ENCODE measurements at regions not wholly inside any gene's neighbourhood (a gene's known extent, or its start where the extent isn't known, plus 50 kb on each side); places are given as distances from the start of the nearest gene placed in this dataset.

DNA sequence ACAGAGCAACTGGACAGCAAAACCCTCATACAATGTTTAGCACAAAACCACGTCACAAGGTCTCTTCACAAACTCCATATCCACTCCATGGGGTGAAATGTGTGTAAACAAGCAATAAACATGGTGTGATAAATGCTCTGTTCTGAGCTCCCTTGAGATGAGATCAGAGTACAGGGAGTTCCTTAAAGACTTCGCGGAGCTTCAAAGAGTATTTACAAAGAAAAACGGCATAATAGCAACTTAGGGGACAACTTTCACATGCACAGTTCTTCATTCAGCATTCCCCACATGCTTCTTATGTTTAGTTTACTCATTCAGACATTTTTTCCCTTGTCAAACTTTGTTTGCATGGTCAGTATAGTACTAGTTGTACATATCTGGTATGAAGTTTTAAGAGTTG, 52.5 kb upstream of the SUCLG2 start:
- TF ChIP-seq FOSL1 (IDR thresholded peaks at IDR 0.05; ENCODE audit: insufficient read depth, low read depth, low read length) (no peak), POLR2AphosphoS5 (IDR thresholded peaks at IDR 0.05; ENCODE audit: low read depth, low read length) (no peak), EP300 (IDR thresholded peaks at IDR 0.05; ENCODE audit: borderline replicate concordance in 1 of 2, low read depth in 2 of 2, low read length in 2 of 2) (no peak), EZH2 (IDR thresholded peaks at IDR 0.05; ENCODE audit: low read depth, low read length, severe bottlenecking) (no peak), CEBPB (IDR thresholded peaks at IDR 0.05; ENCODE audit: low read depth, low read length) (no peak), TAF1 (IDR thresholded peaks at IDR 0.05; ENCODE audit: low read depth, low read length) (no peak), SUZ12 (IDR thresholded peaks at IDR 0.05; ENCODE audit: low read length) (no peak)
- TF ChIP-seq, protein P1, sequence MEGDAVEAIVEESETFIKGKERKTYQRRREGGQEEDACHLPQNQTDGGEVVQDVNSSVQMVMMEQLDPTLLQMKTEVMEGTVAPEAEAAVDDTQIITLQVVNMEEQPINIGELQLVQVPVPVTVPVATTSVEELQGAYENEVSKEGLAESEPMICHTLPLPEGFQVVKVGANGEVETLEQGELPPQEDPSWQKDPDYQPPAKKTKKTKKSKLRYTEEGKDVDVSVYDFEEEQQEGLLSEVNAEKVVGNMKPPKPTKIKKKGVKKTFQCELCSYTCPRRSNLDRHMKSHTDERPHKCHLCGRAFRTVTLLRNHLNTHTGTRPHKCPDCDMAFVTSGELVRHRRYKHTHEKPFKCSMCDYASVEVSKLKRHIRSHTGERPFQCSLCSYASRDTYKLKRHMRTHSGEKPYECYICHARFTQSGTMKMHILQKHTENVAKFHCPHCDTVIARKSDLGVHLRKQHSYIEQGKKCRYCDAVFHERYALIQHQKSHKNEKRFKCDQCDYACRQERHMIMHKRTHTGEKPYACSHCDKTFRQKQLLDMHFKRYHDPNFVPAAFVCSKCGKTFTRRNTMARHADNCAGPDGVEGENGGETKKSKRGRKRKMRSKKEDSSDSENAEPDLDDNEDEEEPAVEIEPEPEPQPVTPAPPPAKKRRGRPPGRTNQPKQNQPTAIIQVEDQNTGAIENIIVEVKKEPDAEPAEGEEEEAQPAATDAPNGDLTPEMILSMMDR (IDR thresholded peaks at IDR 0.05; ENCODE audit: control extremely low read depth in 1 of 3, insufficient read depth in 1 of 3, low read depth in 1 of 3, low read length in 3 of 3): no peak
